HepG2 (cell line): ENCODE measurements at regions not wholly inside any gene's neighbourhood (a gene's known extent, or its start where the extent isn't known, plus 50 kb on each side); places are given as distances from the start of the nearest gene placed in this dataset.

Source experiments
- AKAP8 ChIP-seq: sonication (generic); formaldehyde crosslinking; IDR thresholded peaks from 2 replicates; pipeline ENCODE4 v1.5.1; 2020; ENCODE audit warnings: mild to moderate bottlenecking, missing genetic modification reagents
- ETV6 ChIP-seq: sonication (generic); formaldehyde crosslinking; conservative IDR thresholded peaks from 2 replicates; pipeline ENCODE4 v1.4.0; 2020; ENCODE audit warnings: missing genetic modification reagents
- FOXK2 ChIP-seq: fragments of 450-650 bp; IDR thresholded peaks from 2 replicates; pipeline ENCODE4 v1.6.1; 2016
- GATAD1 ChIP-seq: IDR thresholded peaks from 2 replicates; pipeline ENCODE4 v1.6.1; 2016; ENCODE audit warnings: missing genetic modification reagents, missing compliant biosample characterization
- GATAD2A ChIP-seq: IDR thresholded peaks from 2 replicates; pipeline ENCODE4 v1.6.1; 2016
- GPN1 ChIP-seq: sonication (generic); formaldehyde crosslinking; IDR thresholded peaks from 2 replicates; pipeline ENCODE4 v1.5.1; 2020; ENCODE audit warnings: missing genetic modification reagents, borderline replicate concordance
- KLF11 ChIP-seq: IDR thresholded peaks from 2 replicates; pipeline ENCODE4 v1.6.1; 2016; ENCODE audit warnings: missing compliant biosample characterization
- MXD4 ChIP-seq: IDR thresholded peaks from 2 replicates; pipeline ENCODE4 v1.6.1; 2016; ENCODE audit warnings: mild to moderate bottlenecking, missing biosample characterization, missing genetic modification reagents
- NCOR1 ChIP-seq: fragments of 200-600 bp; sonication (generic); IDR thresholded peaks from 2 replicates; pipeline ENCODE4 v1.7.0; 2017; ENCODE audit warnings: antibody characterized with exemption, low read length, borderline replicate concordance
- NR2C2 ChIP-seq: sonication (generic); formaldehyde crosslinking; IDR thresholded peaks from 2 replicates; pipeline ENCODE4 v1.4.0; 2020; ENCODE audit warnings: missing genetic modification reagents, mild to moderate bottlenecking, moderate library complexity, borderline replicate concordance
- RAD51 ChIP-seq: fragments of 450-650 bp; IDR thresholded peaks from 2 replicates; pipeline ENCODE4 v1.6.1; 2016; ENCODE audit warnings: borderline replicate concordance
- RCOR2 ChIP-seq: IDR thresholded peaks from 2 replicates; pipeline ENCODE4 v1.6.1; 2016; ENCODE audit warnings: missing biosample characterization, missing genetic modification reagents
- SIN3A ChIP-seq: IDR thresholded peaks from 2 replicates; pipeline ENCODE4 v1.6.1; 2011; ENCODE audit warnings: low read depth, mild to moderate bottlenecking, control low read depth, low read length, borderline replicate concordance
- SOX6 ChIP-seq, 2 experiments: fragments of 450-650 bp in 1 of 2; sonication (generic) in 1 of 2; formaldehyde crosslinking in 1 of 2; IDR thresholded peaks; 2 replicates each; pipeline versions ENCODE4 v1.4.0 to v1.6.1; 2017 to 2020; ENCODE audit warnings: antibody characterized with exemption in 1 of 2, mild to moderate bottlenecking in 1 of 2, missing genetic modification reagents in 1 of 2
- ZMYM2 ChIP-seq: sonication (generic); formaldehyde crosslinking; IDR thresholded peaks from 2 replicates; pipeline ENCODE4 v1.8.0; 2022; ENCODE audit warnings: mild to moderate bottlenecking, missing genetic modification reagents
- ZNF143 ChIP-seq: sonication (generic); formaldehyde crosslinking; IDR thresholded peaks from 2 replicates; pipeline ENCODE4 v1.4.0; 2020; ENCODE audit warnings: missing genetic modification reagents
- ZNF235 ChIP-seq: sonication (generic); formaldehyde crosslinking; IDR thresholded peaks from 2 replicates; pipeline ENCODE4 v1.8.1; 2023; ENCODE audit warnings: mild to moderate bottlenecking, missing genetic modification reagents, borderline replicate concordance
- ZNF354B ChIP-seq: sonication (generic); formaldehyde crosslinking; IDR thresholded peaks from 2 replicates; pipeline ENCODE4 v1.8.0; 2022; ENCODE audit warnings: mild to moderate bottlenecking, missing genetic modification reagents
- ZNF501 ChIP-seq: sonication (generic); formaldehyde crosslinking; IDR thresholded peaks from 2 replicates; pipeline ENCODE4 v1.5.1; 2020; ENCODE audit warnings: mild to moderate bottlenecking, moderate library complexity, missing genetic modification reagents
- ZNF530 ChIP-seq: sonication (generic); formaldehyde crosslinking; IDR thresholded peaks from 2 replicates; pipeline ENCODE4 v1.5.0; 2020; ENCODE audit warnings: low read depth, mild to moderate bottlenecking, missing genetic modification reagents
- ZNF616 ChIP-seq: sonication (generic); formaldehyde crosslinking; IDR thresholded peaks from 2 replicates; pipeline ENCODE4 v1.5.0; 2020; ENCODE audit warnings: low read depth, mild to moderate bottlenecking, missing genetic modification reagents
- ZSCAN30 ChIP-seq: sonication (generic); formaldehyde crosslinking; IDR thresholded peaks from 2 replicates; pipeline ENCODE4 v1.5.0; 2020; ENCODE audit warnings: mild to moderate bottlenecking, missing genetic modification reagents
- TF ChIP-seq, protein P1 (sequence below): sonication (generic); formaldehyde crosslinking; IDR thresholded peaks from 2 replicates; pipeline ENCODE4 v1.8.1; 2023; ENCODE audit warnings: mild to moderate bottlenecking, missing genetic modification reagents
- TF ChIP-seq, protein P2 (sequence below): sonication (generic); IDR thresholded peaks from 2 replicates; pipeline ENCODE4 v1.6.1; 2016; ENCODE audit warnings: low read depth, borderline replicate concordance
- TF ChIP-seq, protein P3 (sequence below): sonication (generic); formaldehyde crosslinking; IDR thresholded peaks from 2 replicates; pipeline ENCODE4 v1.4.0; 2020; ENCODE audit warnings: missing genetic modification reagents
- TF ChIP-seq, protein P4 (sequence below): sonication (generic); formaldehyde crosslinking; conservative IDR thresholded peaks from 2 replicates; pipeline ENCODE4 v1.8.0; 2022; ENCODE audit warnings: mild to moderate bottlenecking, moderate library complexity, missing genetic modification reagents

DNA sequence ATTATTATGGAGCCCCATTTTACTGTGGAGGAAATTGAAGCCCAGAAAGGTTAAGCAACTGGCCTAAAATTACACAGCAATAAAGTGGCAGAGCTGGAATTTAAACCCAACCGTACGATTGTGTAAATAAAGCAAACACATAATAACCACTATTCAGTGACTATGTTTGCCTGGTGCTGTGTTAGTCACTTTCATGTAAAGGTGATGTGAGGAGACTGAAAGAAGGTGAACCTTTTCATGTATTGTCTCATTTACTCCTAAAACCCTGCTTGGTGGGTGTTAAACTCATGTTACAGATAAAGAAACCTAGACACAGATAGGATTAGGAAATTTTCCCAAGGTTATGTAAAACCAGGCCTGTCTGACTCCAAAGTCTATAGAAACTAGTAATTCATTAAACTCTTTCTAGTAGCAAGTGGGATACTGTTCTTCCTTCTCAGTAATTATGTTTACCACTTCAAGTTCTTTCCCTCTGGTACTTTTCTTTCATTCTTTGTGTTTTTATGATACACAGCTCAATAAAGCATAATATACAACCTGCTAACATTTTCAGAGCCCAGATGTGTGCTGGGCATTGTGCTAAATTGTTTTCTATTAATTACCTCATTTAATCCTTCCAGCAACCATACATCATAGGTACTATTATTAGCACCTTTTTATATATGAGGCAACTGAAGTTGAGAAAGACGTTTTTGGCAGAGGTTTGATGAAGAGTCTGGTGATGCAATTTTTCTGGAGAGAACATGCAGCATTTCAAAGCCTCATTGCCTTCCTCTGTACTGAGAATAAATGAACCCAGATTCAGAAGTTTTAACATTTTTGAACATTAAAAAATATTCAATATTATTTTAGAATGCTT lies 202.7 kb downstream of the SPRY1 start (continued):
- TF ChIP-seq, protein P1, sequence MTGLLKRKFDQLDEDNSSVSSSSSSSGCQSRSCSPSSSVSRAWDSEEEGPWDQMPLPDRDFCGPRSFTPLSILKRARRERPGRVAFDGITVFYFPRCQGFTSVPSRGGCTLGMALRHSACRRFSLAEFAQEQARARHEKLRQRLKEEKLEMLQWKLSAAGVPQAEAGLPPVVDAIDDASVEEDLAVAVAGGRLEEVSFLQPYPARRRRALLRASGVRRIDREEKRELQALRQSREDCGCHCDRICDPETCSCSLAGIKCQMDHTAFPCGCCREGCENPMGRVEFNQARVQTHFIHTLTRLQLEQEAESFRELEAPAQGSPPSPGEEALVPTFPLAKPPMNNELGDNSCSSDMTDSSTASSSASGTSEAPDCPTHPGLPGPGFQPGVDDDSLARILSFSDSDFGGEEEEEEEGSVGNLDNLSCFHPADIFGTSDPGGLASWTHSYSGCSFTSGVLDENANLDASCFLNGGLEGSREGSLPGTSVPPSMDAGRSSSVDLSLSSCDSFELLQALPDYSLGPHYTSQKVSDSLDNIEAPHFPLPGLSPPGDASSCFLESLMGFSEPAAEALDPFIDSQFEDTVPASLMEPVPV (CRISPR knock-in tag): no peak
- no peak; the same call in none of the 2 replicates for TF ChIP-seq GATAD2A
- TF ChIP-seq AKAP8 (CRISPR knock-in tag): no peak
- no peak for TF ChIP-seq GATAD1 (CRISPR knock-in tag)
- TF ChIP-seq RAD51: no peak
- TF ChIP-seq SOX6 (IDR thresholded peaks at IDR 0.05): no peak
- TF ChIP-seq SOX6 (CRISPR knock-in tag; IDR thresholded peaks at IDR 0.05): peak; percentile 94
- peak; percentile 98 for TF ChIP-seq RCOR2
- no peak for TF ChIP-seq ZNF143 (CRISPR knock-in tag)
- no peak; the same call in 1 of the 2 replicates for TF ChIP-seq ETV6 (CRISPR knock-in tag)
- no peak for TF ChIP-seq KLF11 (CRISPR knock-in tag)
- TF ChIP-seq ZNF530 (CRISPR knock-in tag): no peak
- TF ChIP-seq GPN1 (CRISPR knock-in tag): no peak
- TF ChIP-seq, protein P2, sequence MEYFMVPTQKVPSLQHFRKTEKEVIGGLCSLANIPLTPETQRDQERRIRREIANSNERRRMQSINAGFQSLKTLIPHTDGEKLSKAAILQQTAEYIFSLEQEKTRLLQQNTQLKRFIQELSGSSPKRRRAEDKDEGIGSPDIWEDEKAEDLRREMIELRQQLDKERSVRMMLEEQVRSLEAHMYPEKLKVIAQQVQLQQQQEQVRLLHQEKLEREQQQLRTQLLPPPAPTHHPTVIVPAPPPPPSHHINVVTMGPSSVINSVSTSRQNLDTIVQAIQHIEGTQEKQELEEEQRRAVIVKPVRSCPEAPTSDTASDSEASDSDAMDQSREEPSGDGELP: peak; percentile 24; the same call in 1 of the 2 replicates
- TF ChIP-seq ZNF354B (CRISPR knock-in tag): no peak
- no peak for TF ChIP-seq ZNF501 (CRISPR knock-in tag)
- 0 out of 2 replicates have a peak, but pooled peaks have one; percentile 34 for TF ChIP-seq FOXK2
- no peak for TF ChIP-seq SIN3A
- TF ChIP-seq, protein P3, sequence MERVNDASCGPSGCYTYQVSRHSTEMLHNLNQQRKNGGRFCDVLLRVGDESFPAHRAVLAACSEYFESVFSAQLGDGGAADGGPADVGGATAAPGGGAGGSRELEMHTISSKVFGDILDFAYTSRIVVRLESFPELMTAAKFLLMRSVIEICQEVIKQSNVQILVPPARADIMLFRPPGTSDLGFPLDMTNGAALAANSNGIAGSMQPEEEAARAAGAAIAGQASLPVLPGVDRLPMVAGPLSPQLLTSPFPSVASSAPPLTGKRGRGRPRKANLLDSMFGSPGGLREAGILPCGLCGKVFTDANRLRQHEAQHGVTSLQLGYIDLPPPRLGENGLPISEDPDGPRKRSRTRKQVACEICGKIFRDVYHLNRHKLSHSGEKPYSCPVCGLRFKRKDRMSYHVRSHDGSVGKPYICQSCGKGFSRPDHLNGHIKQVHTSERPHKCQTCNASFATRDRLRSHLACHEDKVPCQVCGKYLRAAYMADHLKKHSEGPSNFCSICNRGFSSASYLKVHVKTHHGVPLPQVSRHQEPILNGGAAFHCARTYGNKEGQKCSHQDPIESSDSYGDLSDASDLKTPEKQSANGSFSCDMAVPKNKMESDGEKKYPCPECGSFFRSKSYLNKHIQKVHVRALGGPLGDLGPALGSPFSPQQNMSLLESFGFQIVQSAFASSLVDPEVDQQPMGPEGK (CRISPR knock-in tag): 0 out of 2 replicates have a peak, but pooled peaks have one; percentile 21
- no peak for TF ChIP-seq NR2C2 (CRISPR knock-in tag)
- no peak for TF ChIP-seq ZNF616 (CRISPR knock-in tag)
- no peak for TF ChIP-seq ZSCAN30
- peak; percentile 98 for TF ChIP-seq NCOR1
- no peak for TF ChIP-seq MXD4 (CRISPR knock-in tag)
- TF ChIP-seq, protein P4, sequence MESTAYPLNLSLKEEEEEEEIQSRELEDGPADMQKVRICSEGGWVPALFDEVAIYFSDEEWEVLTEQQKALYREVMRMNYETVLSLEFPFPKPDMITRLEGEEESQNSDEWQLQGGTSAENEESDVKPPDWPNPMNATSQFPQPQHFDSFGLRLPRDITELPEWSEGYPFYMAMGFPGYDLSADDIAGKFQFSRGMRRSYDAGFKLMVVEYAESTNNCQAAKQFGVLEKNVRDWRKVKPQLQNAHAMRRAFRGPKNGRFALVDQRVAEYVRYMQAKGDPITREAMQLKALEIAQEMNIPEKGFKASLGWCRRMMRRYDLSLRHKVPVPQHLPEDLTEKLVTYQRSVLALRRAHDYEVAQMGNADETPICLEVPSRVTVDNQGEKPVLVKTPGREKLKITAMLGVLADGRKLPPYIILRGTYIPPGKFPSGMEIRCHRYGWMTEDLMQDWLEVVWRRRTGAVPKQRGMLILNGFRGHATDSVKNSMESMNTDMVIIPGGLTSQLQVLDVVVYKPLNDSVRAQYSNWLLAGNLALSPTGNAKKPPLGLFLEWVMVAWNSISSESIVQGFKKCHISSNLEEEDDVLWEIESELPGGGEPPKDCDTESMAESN (CRISPR knock-in tag): no peak
- peak; percentile 86 for TF ChIP-seq ZMYM2
- TF ChIP-seq ZNF235 (CRISPR knock-in tag): no peak
